Vagina (tissue), 2 donors: ENCODE measurements at regions not wholly inside any gene's neighbourhood (a gene's known extent, or its start where the extent isn't known, plus 50 kb on each side); places are given as distances from the start of the nearest gene placed in this dataset.

Source experiments
- CTCF ChIP-seq, 3 experiments: fragments of 450-650 bp in 2 of 3; fragments of 200-600 bp in 1 of 3; sonication (generic) in 1 of 3; IDR thresholded peaks; one replicate each; pipeline ENCODE4 v1.5.1; 2017 to 2019; ENCODE audit warnings: antibody characterized with exemption in 3 of 3, mild to moderate bottlenecking in 2 of 3, moderate library complexity in 2 of 3
- POLR2A ChIP-seq, 2 donors: fragments of 450-650 bp; IDR thresholded peaks; one replicate each; pipeline ENCODE4 v1.6.1; 2017; ENCODE audit warnings: antibody characterized with exemption in 2 of 2, mild to moderate bottlenecking in 2 of 2, moderate library complexity in 2 of 2
- POLR2AphosphoS5 ChIP-seq, 2 donors: sonication (generic); formaldehyde crosslinking; IDR thresholded peaks; one replicate each; pipeline ENCODE4 v1.9.0; 2017; ENCODE audit warnings: antibody characterized with exemption in 2 of 2, mild to moderate bottlenecking in 2 of 2, low read depth in 1 of 2; ENCODE audit not compliant: insufficient read depth in 1 of 2

GRCh38 chr7:52317921-52318320, 717.5 kb upstream of the POM121L12 start:
- no peak for TF ChIP-seq POLR2A (IDR thresholded peaks at IDR 0.05)
- no peak for TF ChIP-seq CTCF (IDR thresholded peaks at IDR 0.05)
- TF ChIP-seq POLR2AphosphoS5 (IDR thresholded peaks at IDR 0.05; ENCODE audit: insufficient read depth in 1 of 2, low read depth in 1 of 2), result no peak
